Epithelial cell of proximal tubule (primary cell): ENCODE measurements at regions not wholly inside any gene's neighbourhood (a gene's known extent, or its start where the extent isn't known, plus 50 kb on each side); places are given as distances from the start of the nearest gene placed in this dataset.

ENCODE experiments used
- DNase-seq: peaks from one replicate; pipeline ENCODE4 v3.0.0-alpha.2; 2011; ENCODE audit warnings: low read depth
- H3K4me3 ChIP-seq: 2 replicates; pipeline ENCODE4 v1.5.1; 2011; ENCODE audit warnings: low read depth, mild to moderate bottlenecking, low read length
- TF ChIP-seq, protein P1 (sequence below): conservative IDR thresholded peaks from 2 replicates; pipeline ENCODE4 v1.5.1; 2012; ENCODE audit warnings: low read depth, mild to moderate bottlenecking, low read length

DNA sequence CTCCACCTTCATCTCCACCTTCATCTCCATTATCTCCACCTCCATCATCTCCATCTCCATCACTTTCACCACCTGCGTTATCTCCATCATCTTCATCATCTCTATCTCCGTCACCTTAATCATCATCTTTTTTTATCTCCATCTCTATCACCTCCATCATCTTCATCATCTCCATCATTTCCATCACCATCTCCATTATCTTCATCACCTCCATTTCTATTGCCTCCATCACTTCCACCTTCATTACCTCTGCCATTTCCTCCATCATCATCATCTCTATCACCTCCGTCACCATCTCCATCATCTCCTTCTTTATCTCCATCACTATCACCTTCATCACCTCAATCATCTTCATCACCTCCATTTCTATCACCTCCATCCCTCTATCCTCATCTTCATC lies 573.5 kb downstream of the TBC1D22A start:
- DNase-seq, result no peak
- no peak overlapping the region for H3K4me3 ChIP-seq
- TF ChIP-seq, protein P1, sequence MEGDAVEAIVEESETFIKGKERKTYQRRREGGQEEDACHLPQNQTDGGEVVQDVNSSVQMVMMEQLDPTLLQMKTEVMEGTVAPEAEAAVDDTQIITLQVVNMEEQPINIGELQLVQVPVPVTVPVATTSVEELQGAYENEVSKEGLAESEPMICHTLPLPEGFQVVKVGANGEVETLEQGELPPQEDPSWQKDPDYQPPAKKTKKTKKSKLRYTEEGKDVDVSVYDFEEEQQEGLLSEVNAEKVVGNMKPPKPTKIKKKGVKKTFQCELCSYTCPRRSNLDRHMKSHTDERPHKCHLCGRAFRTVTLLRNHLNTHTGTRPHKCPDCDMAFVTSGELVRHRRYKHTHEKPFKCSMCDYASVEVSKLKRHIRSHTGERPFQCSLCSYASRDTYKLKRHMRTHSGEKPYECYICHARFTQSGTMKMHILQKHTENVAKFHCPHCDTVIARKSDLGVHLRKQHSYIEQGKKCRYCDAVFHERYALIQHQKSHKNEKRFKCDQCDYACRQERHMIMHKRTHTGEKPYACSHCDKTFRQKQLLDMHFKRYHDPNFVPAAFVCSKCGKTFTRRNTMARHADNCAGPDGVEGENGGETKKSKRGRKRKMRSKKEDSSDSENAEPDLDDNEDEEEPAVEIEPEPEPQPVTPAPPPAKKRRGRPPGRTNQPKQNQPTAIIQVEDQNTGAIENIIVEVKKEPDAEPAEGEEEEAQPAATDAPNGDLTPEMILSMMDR, result no peak

DNA sequence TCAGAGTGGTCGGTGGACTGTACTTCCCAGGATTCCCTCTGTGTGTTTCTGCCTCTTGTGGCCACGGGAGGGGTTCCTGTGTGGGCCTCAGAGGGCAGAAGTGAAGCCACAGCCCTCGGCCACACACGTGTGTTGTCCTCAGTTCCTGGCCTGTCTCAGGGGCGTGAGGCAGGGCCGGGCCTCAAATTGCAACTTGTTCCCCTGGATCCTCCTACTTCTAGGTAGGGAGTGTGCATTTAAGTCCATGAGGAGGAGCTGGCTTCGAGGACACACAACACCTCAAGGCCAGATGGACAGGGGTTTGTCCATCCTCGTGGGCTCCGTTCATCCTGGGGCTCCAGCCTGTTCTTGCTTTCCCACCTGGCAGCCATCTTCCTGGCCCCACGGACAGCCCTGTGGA lies 573.0 kb downstream of the TBC1D22A start:
- no peak overlapping the region for H3K4me3 ChIP-seq
- TF ChIP-seq, protein P1, result no peak
- DNase-seq, result no peak

DNA sequence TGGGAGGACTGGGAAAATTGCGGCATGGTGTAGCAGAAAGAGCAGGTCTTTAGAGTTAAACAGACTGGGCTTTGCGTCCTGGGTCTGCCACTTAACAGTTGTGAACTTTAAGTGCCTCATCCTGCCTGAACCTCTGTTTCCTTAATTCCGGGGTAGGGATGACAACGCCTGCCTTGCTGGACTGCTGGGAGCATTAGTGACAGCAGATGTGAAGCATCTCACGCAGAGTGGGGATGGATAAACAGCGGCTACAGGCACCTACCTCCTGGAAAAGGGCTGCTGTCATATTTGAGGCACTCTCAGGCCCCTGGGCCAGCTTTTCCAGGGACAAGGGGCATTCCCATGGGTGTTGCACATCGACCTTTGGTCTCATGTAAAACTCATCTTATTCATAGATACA lies 572.2 kb downstream of the TBC1D22A start:
- TF ChIP-seq, protein P1, result no peak
- DNase-seq, result no peak
- no peak overlapping the region for H3K4me3 ChIP-seq

DNA sequence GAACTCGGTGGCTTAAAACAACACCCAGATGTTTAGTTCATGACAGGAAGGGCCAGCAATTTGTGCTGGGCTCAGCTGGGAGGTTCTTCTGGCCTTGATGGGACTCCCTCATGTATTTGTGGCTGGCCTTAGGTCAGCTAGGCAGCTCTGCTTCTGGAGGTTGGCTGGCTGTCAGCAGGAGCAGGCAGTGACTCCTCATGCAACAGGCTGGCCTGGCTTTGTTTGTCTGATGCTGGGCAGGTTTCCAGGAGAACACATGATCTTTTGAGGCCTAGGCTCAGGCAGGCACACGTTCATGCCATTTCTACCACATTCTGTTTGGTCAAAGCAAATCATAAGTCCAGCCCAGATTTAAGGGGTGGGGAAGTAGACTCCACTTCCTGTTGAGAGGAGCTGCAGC lies 571.2 kb downstream of the TBC1D22A start:
- no peak for DNase-seq
- TF ChIP-seq, protein P1, result no peak
- no peak overlapping the region for H3K4me3 ChIP-seq

DNA sequence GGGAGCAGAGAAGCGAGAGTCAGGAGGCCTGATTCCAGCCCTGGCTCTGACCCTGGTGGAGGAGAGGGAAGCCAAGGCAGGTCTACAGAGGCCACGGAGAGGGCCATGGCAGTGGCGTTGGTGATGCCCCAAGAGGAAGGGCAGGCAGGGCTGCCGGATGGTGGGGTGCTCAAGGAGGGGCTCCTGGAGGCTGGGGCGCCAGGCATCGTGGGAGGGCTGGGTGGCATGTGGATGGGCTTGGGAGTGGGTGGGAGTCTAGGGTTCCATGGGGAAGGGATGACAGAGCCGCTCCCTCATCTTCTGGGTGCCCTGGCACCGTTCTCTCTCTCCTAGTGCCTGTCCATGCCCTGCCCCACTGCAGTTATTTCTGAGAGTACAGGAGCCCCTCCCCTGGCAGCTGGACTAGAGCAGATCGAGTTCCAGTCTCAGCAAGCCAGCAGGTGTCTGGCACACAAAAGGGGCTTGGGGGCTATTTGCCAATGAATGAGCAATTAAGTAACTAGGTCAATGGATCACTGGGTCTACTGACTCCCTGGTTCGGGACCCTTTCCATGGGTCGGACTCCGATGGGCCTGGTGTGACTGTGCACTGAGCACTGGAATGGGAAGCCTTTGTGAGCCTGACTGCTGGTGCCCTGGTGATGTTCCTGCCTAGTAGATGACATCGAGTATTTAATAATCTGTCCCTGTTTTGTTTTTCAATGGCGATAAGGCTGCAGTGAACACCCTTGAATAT lies 570.0 kb downstream of the TBC1D22A start:
- TF ChIP-seq, protein P1, result no peak
- no peak for DNase-seq
- no peak overlapping the region for H3K4me3 ChIP-seq

DNA sequence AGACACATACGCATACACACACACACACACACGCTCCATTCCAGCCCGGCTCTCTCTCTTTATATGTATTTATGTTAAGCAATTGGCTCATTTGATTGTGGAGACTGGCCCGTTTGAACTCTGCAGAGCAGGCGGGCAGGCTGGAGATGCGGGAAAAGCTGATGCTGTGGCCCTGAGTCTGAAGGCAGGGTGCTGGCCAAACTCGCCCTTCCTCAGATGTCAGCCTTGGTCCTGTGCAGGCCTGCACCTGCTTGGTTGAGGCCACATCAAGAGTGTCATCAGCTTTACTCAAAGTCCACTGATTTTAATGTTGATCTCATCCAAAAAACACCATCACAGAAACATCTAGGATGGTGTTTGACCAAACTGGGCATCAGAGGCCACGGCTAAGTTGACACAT lies 569.3 kb downstream of the TBC1D22A start:
- TF ChIP-seq, protein P1, result no peak

More for the DNA sequence above, 569.3 kb downstream of the TBC1D22A start:
- no peak overlapping the region for H3K4me3 ChIP-seq
- no peak for DNase-seq
